Endothelial cell of umbilical vein (primary cell): ENCODE measurements at regions not wholly inside any gene's neighbourhood (a gene's known extent, or its start where the extent isn't known, plus 50 kb on each side); places are given as distances from the start of the nearest gene placed in this dataset.

Experiments
- BruUV-seq: library from RNA; stranded (reverse); fragments of 400-500 nt; replicated peaks from 2 replicates; lab custom pipeline; 2021; lab: Mats Ljungman, UMichigan
- CTCF ChIA-PET: fragments of 300-600, 350-600 bp; sonication (Branson Sonifier 250); formaldehyde crosslinking; loops from one replicate; lab custom pipeline; 2021; ENCODE audit warnings: antibody characterized with exemption, inconsistent platforms; lab: Charles Lee
- POLR2A ChIA-PET: fragments of 300-600, 350-600 bp; sonication (Branson Sonifier 250); formaldehyde crosslinking; loops from one replicate; lab custom pipeline; 2021; ENCODE audit warnings: antibody characterized with exemption, inconsistent platforms; lab: Charles Lee
- DNase-seq: peaks from one replicate; pipeline ENCODE4 v3.0.0-alpha.2; 2011; ENCODE audit warnings: low read depth, low spot score
- FAIRE-seq: peaks from 2 replicates; lab custom pipeline; 2011; peaks lifted over from hg19 to GRCh38; lab: Jason Lieb, UNC
- H2AFZ ChIP-seq: 2 replicates; pipeline ENCODE4 v1.6.0; 2012; ENCODE audit warnings: low read depth, low read length, control low read depth, inconsistent platforms
- H3K27ac ChIP-seq: 2 replicates; pipeline ENCODE4 v1.5.1; 2011; ENCODE audit warnings: low read depth, mild to moderate bottlenecking, control low read depth, low read length, moderate library complexity; ENCODE audit not compliant: insufficient read depth
- H3K27me3 ChIP-seq, 2 experiments: 2 replicates each; pipeline versions ENCODE4 v1.6.0 to v1.6.1; 2011; ENCODE audit warnings: low read length in 2 of 2, mixed read lengths in 1 of 2; ENCODE audit not compliant: control insufficient read depth in 2 of 2, insufficient read depth in 2 of 2
- H3K36me3 ChIP-seq, 2 experiments: 2 replicates in 1 of 2; 3 replicates in 1 of 2; pipeline ENCODE4 v1.5.1; 2011; ENCODE audit warnings: low read length in 2 of 2, mild to moderate bottlenecking in 1 of 2, moderate library complexity in 1 of 2; ENCODE audit not compliant: control insufficient read depth in 2 of 2, insufficient read depth in 2 of 2; ENCODE audit errors: extremely low read depth in 1 of 2
- H3K4me1 ChIP-seq: 3 replicates; pipeline ENCODE4 v1.5.1; 2011; ENCODE audit warnings: mild to moderate bottlenecking, low read length; ENCODE audit not compliant: control insufficient read depth, insufficient read depth; ENCODE audit errors: extremely low read depth
- H3K4me2 ChIP-seq: 2 replicates; pipeline ENCODE4 v1.6.1; 2011; ENCODE audit warnings: low read length, control low read depth, mixed read lengths; ENCODE audit not compliant: insufficient read depth
- H3K4me3 ChIP-seq, 3 experiments: fragments of 200-600 bp in 1 of 3; sonication (generic), shearing (Covaris generic) in 1 of 3; replicated peaks in 1 of 3; 2 replicates each; pipeline ENCODE4 v1.5.1; 2011 to 2016; ENCODE audit warnings: control low read depth in 3 of 3, low read length in 3 of 3, mild to moderate bottlenecking in 2 of 3, inconsistent platforms in 1 of 3, low read depth in 1 of 3, moderate library complexity in 1 of 3; ENCODE audit not compliant: insufficient read depth in 1 of 3
- H3K79me2 ChIP-seq: 2 replicates; pipeline ENCODE4 v1.6.0; 2012; ENCODE audit warnings: low read length, inconsistent platforms; ENCODE audit not compliant: control insufficient read depth, insufficient read depth
- H3K9ac ChIP-seq: replicated peaks from 2 replicates; pipeline ENCODE3; 2011; ENCODE audit warnings: low read length, control low read depth; ENCODE audit not compliant: insufficient read depth; ENCODE audit errors: extremely low read depth
- H3K9me1 ChIP-seq: replicated peaks from 3 replicates; pipeline ENCODE4 v1.6.0; 2011; ENCODE audit warnings: mild to moderate bottlenecking, low read length; ENCODE audit not compliant: control insufficient read depth, insufficient read depth; ENCODE audit errors: extremely low read depth
- H3K9me3 ChIP-seq: replicated peaks from 2 replicates; pipeline ENCODE4 v1.5.1; 2012; ENCODE audit warnings: low read length, inconsistent platforms; ENCODE audit not compliant: control insufficient read depth, insufficient read depth
- H4K20me1 ChIP-seq: replicated peaks from 2 replicates; pipeline ENCODE3; 2011; ENCODE audit warnings: mild to moderate bottlenecking, low read length; ENCODE audit not compliant: control insufficient read depth, insufficient read depth; ENCODE audit errors: extremely low read depth
- CTCF ChIP-seq, 2 donors: IDR thresholded peaks; 1 replicate in 1 of 2; 2 replicates in 1 of 2; pipeline ENCODE4 v1.5.1; 2011; ENCODE audit warnings: low read length in 2 of 2, mild to moderate bottlenecking in 2 of 2, moderate library complexity in 2 of 2, control low read depth in 1 of 2, inconsistent platforms in 1 of 2, low read depth in 1 of 2; ENCODE audit not compliant: insufficient read depth in 1 of 2; ENCODE audit errors: extremely low read depth in 1 of 2
- EZH2 ChIP-seq: IDR thresholded peaks from 2 replicates; pipeline ENCODE4 v1.6.1; 2012; ENCODE audit warnings: borderline replicate concordance, low read depth, mild to moderate bottlenecking, moderate library complexity, low read length, inconsistent platforms; ENCODE audit not compliant: severe bottlenecking
- FOS ChIP-seq: IDR thresholded peaks from 2 replicates; pipeline ENCODE4 v1.6.1; 2011; ENCODE audit warnings: mild to moderate bottlenecking, low read length, moderate library complexity, borderline replicate concordance; ENCODE audit not compliant: insufficient read depth
- GATA2 ChIP-seq: IDR thresholded peaks from 2 replicates; pipeline ENCODE4 v1.7.0; 2011; ENCODE audit warnings: low read depth, mild to moderate bottlenecking, moderate library complexity, mixed read lengths, low read length; ENCODE audit not compliant: insufficient read length, insufficient read depth
- JUN ChIP-seq: IDR thresholded peaks from 2 replicates; pipeline ENCODE4 v1.6.1; 2011; ENCODE audit warnings: borderline replicate concordance, low read depth; ENCODE audit not compliant: insufficient read length, insufficient read depth
- MAX ChIP-seq: IDR thresholded peaks from 2 replicates; pipeline ENCODE4 v1.6.1; 2011; ENCODE audit not compliant: insufficient read depth, insufficient read length
- MYC ChIP-seq: IDR thresholded peaks from one replicate; pipeline ENCODE4 v1.6.1; 2011; ENCODE audit warnings: mild to moderate bottlenecking, low read depth, low read length
- POLR2A ChIP-seq: IDR thresholded peaks from 2 replicates; pipeline ENCODE4 v1.6.1; 2012; ENCODE audit warnings: low read depth, mild to moderate bottlenecking, control low read depth, low read length
- POLR2AphosphoS5 ChIP-seq: IDR thresholded peaks from 2 replicates; pipeline ENCODE4 v1.6.1; 2012; ENCODE audit warnings: low read depth, mild to moderate bottlenecking, control low read depth, low read length, moderate library complexity; ENCODE audit not compliant: insufficient read depth
- dilution Hi-C: fragments of 300-500 bp; cut with MboI; formaldehyde crosslinking; loops from one replicate; pipeline ENCODE4 v1.15.0; 2019; ENCODE audit warnings: low sequenced_read_pairs; ENCODE audit not compliant: extremely low pct_ligation_motif_present
- intact Hi-C: fragments of 100-400 bp; cut with micrococcal nuclease; formaldehyde crosslinking; loops from one replicate; pipeline ENCODE4 v1.10.0; 2022

- no peak for DNase-seq
- H3K9me3 ChIP-seq, result no peaks in the 10 kb centered on the region
- H3K4me3 ChIP-seq, result no peak overlapping the region
- no peak for FAIRE-seq
- CTCF ChIA-PET, result no interaction called here
- H4K20me1 ChIP-seq, result no peaks in the 10 kb centered on the region
- H3K79me2 ChIP-seq, result no peaks in the 10 kb centered on the region
- H3K9ac ChIP-seq, result no peak overlapping the region
- TF ChIP-seq MAX, result no peak
- no peak for TF ChIP-seq POLR2A
- TF ChIP-seq MYC, result no peak
- TF ChIP-seq CTCF (IDR thresholded peaks at IDR 0.05; ENCODE audit: extremely low read depth in 1 of 2, insufficient read depth in 1 of 2, low read depth in 1 of 2, low read length in 2 of 2), result no peak
- no peak for TF ChIP-seq POLR2AphosphoS5
- TF ChIP-seq EZH2, result no peak
- TF ChIP-seq FOS, result no peak
- TF ChIP-seq GATA2, result no peak
- TF ChIP-seq JUN, result no peak
- no peaks in the 10 kb centered on the region for H3K36me3 ChIP-seq
- dilution Hi-C loops (no loop called here), intact Hi-C loops (no loop called here)
- H3K27me3 ChIP-seq, result peaks cover 0 to 2% of the 10 kb centered on the region in 2 experiments
- no peak overlapping the region for H3K4me2 ChIP-seq
- BruUV-seq, result no TSS peak
- no peaks in the 10 kb centered on the region for H3K9me1 ChIP-seq
- H3K4me1 ChIP-seq, result peaks cover 6% of the 10 kb centered on the region
- no peak overlapping the region for H3K27ac ChIP-seq
- no peak overlapping the region for H2AFZ ChIP-seq
- POLR2A ChIA-PET, result no interaction called here
These were observed 138.0 kb upstream of the PCGF5 start for GRCh38 chr10:91082447-91082846.
